ENCODE measurements at regions not wholly inside any gene's neighbourhood (a gene's known extent, or its start where the extent isn't known, plus 50 kb on each side); places are given as distances from the start of the nearest gene placed in this dataset.

DNA sequence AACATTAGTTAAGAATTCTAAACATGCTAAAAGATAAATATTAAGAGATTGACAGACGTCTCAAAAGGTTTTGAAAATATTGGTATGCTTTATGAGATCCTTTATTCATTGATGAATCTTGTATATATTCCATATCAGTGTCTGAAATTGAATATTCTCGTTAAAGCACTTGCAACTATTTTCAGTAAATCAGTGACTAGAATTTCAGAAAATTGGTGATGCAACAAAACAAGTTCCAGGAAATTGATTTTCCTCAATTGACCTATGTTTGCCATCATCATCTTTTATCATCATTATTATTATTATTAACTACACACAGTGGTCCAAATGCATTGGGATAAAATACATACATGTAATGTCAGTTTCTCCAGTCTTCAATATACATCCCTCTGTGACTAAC lies 453.6 kb downstream of the CCER1 start:
- no peak for TF ChIP-seq EZH2phosphoT487 (conservative IDR thresholded peaks at IDR 0.05; ENCODE audit: low read length)
- TF ChIP-seq, protein P1, sequence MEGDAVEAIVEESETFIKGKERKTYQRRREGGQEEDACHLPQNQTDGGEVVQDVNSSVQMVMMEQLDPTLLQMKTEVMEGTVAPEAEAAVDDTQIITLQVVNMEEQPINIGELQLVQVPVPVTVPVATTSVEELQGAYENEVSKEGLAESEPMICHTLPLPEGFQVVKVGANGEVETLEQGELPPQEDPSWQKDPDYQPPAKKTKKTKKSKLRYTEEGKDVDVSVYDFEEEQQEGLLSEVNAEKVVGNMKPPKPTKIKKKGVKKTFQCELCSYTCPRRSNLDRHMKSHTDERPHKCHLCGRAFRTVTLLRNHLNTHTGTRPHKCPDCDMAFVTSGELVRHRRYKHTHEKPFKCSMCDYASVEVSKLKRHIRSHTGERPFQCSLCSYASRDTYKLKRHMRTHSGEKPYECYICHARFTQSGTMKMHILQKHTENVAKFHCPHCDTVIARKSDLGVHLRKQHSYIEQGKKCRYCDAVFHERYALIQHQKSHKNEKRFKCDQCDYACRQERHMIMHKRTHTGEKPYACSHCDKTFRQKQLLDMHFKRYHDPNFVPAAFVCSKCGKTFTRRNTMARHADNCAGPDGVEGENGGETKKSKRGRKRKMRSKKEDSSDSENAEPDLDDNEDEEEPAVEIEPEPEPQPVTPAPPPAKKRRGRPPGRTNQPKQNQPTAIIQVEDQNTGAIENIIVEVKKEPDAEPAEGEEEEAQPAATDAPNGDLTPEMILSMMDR (IDR thresholded peaks at IDR 0.05; ENCODE audit: insufficient read depth, low read length, poor library complexity, severe bottlenecking): no peak
